ENCODE measurements at regions not wholly inside any gene's neighbourhood (a gene's known extent, or its start where the extent isn't known, plus 50 kb on each side); places are given as distances from the start of the nearest gene placed in this dataset.

- TF ChIP-seq, protein P1, sequence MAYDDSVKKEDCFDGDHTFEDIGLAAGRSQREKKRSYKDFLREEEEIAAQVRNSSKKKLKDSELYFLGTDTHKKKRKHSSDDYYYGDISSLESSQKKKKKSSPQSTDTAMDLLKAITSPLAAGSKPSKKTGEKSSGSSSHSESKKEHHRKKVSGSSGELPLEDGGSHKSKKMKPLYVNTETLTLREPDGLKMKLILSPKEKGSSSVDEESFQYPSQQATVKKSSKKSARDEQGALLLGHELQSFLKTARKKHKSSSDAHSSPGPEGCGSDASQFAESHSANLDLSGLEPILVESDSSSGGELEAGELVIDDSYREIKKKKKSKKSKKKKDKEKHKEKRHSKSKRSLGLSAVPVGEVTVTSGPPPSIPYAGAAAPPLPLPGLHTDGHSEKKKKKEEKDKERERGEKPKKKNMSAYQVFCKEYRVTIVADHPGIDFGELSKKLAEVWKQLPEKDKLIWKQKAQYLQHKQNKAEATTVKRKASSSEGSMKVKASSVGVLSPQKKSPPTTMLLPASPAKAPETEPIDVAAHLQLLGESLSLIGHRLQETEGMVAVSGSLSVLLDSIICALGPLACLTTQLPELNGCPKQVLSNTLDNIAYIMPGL (CRISPR knock-in tag; IDR thresholded peaks at IDR 0.05; ENCODE audit: borderline replicate concordance), result no peak
These were observed 81.6 kb upstream of the ZNF521 start (continued) for GRCh38 chr18:25433590-25433989.

DNA sequence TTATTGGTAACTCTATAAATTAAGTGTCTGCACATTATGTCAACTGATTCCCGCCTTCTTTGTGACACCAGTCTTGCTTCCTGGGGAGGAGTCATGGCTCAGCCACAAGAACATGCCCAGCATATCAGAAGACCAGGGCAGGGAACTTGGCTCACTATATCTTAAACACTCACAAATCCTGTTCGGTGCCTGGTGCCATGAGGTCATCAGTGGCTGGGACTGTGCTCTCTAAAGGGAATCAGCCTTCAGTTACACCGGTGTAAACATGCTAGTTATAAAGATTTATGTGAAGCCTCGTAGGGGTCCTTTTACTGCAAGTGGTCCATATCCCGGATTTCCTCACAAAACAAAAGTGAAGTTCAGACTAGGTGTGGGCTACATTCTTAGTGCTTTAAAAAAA is 73.1 kb upstream of the ZNF521 start:
- Histone ChIP-seq H3K9me3 (no peaks in the 10 kb centered on the region), H3K4me3 (no peak overlapping the region), H3K4me1 (no peaks in the 10 kb centered on the region), H3K4me2 (no peak overlapping the region), H3K27ac (no peak overlapping the region)
- ATAC-seq (no peak), DNase-seq (ENCODE audit: low read depth in 1 of 2, low spot score in 1 of 2) (no peak), FAIRE-seq (no peak)
- CTCF ChIA-PET, result no interaction called here
- POLR2A ChIA-PET, result no interaction called here
- 3% methylated on average over 5 of the region's 5 CpGs for WGBS (ENCODE audit: missing lambda C conversion rate)
- TF ChIP-seq BHLHE40 (IDR thresholded peaks at IDR 0.05; ENCODE audit: low read depth, low read length), result no peak
- TF ChIP-seq HES2 (IDR thresholded peaks at IDR 0.05), result no peak
- no peak for TF ChIP-seq EHMT2 (IDR thresholded peaks at IDR 0.05; ENCODE audit: low read depth)
- no peak for TF ChIP-seq ZSCAN20 (CRISPR knock-in tag; IDR thresholded peaks at IDR 0.05)
- no peak for TF ChIP-seq FOXS1 (CRISPR knock-in tag; IDR thresholded peaks at IDR 0.05)
- no peak for TF ChIP-seq ZC3H11A (IDR thresholded peaks at IDR 0.05)
- no peak for TF ChIP-seq MAFK (IDR thresholded peaks at IDR 0.05; ENCODE audit: partially characterized antibody)
- TF ChIP-seq FOSB (CRISPR knock-in tag; IDR thresholded peaks at IDR 0.05), result no peak
- TF ChIP-seq, protein P1 (CRISPR knock-in tag; IDR thresholded peaks at IDR 0.05; ENCODE audit: borderline replicate concordance), result no peak
- TF ChIP-seq NFE2L2 (conservative IDR thresholded peaks at IDR 0.05; ENCODE audit: low read length), result no peak
- no peak for TF ChIP-seq PBX3 (IDR thresholded peaks at IDR 0.05)
- TF ChIP-seq MAZ (IDR thresholded peaks at IDR 0.05; ENCODE audit: borderline replicate concordance, low read depth, low read length), result no peak
- no peak for TF ChIP-seq CHD2 (IDR thresholded peaks at IDR 0.05; ENCODE audit: low read length, partially characterized antibody)
- TF ChIP-seq GATA3 (IDR thresholded peaks at IDR 0.05; ENCODE audit: borderline replicate concordance), result no peak
- no peak for TF ChIP-seq MYC (IDR thresholded peaks at IDR 0.05; ENCODE audit: borderline replicate concordance, low read length)
- no peak for TF ChIP-seq JUNB (IDR thresholded peaks at IDR 0.05)
- no peak for TF ChIP-seq EP300 (IDR thresholded peaks at IDR 0.05)
- TF ChIP-seq POLR2A (IDR thresholded peaks at IDR 0.05; ENCODE audit: low read length), result no peak

DNA sequence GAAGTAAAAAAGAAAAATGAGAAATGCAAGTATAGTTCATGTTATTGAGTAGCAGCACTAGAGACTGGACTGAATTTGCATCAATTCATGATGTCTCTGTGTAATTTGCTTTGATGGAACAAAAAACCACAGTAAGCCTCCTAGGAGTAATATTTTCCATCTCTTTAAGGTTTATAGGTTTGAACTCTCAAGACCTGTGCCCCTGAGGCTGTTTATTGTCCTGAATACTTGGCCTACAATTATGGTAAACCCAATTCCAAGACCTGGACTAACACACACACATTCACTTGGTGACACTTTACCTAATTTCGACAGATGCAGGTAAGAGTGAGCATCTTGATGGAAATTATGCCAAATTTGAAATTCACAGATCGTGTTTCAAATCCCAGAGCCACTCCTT is 71.8 kb upstream of the ZNF521 start:
- ATAC-seq, result no peak
- no peak for DNase-seq (ENCODE audit: low read depth in 1 of 2, low spot score in 1 of 2)
- no peak overlapping the region for H3K27ac ChIP-seq
- H3K4me3 ChIP-seq, result no peak overlapping the region
- ChIA-PET CTCF (no interaction called here), POLR2A (no interaction called here)
- no peaks in the 10 kb centered on the region for H3K9me3 ChIP-seq
- FAIRE-seq, result no peak
- H3K4me2 ChIP-seq, result no peak overlapping the region
- TF ChIP-seq ESRRA (IDR thresholded peaks at IDR 0.05; ENCODE audit: borderline replicate concordance, low read length), result no peak
- no peaks in the 10 kb centered on the region for H3K4me1 ChIP-seq
- 3% methylated on average over 2 of the region's 2 CpGs for WGBS (ENCODE audit: missing lambda C conversion rate)

DNA sequence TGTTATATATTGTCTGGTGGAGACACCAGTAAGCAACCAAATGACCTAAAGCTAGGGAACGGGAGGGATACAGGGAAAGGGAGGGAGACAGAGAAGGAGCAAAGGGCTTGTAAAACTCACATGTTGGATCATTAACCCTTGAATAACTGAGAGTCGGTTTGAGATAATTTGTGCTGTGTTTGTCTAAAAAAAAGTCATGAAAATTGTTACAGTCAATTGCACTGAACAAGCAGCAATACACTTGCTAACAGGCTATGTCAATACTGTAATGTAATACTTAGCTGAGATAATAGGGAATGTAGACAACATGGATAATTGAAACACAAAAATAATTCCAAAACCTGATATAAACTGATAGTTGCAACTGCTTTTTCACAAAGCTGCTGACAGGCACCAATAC is 71.3 kb upstream of the ZNF521 start:
- CTCF ChIA-PET, result no interaction called here
- WGBS (ENCODE audit: missing lambda C conversion rate), result 0% methylated on average over 2 of the region's 2 CpGs
- FAIRE-seq (no peak), ATAC-seq (no peak), DNase-seq (ENCODE audit: low read depth in 1 of 2, low spot score in 1 of 2) (no peak)
- Histone ChIP-seq H3K4me2 (no peak overlapping the region), H3K9me3 (no peaks in the 10 kb centered on the region), H3K4me3 (no peak overlapping the region), H3K27ac (no peak overlapping the region), H3K4me1 (no peaks in the 10 kb centered on the region)
- POLR2A ChIA-PET, result no interaction called here
- TF ChIP-seq HOXA7 (CRISPR knock-in tag; IDR thresholded peaks at IDR 0.05), result no peak
- TF ChIP-seq PBX3 (IDR thresholded peaks at IDR 0.05), result no peak
- TF ChIP-seq BHLHE40 (IDR thresholded peaks at IDR 0.05; ENCODE audit: low read depth, low read length), result no peak
- no peak for TF ChIP-seq GATA3 (IDR thresholded peaks at IDR 0.05; ENCODE audit: borderline replicate concordance)

All from A549 (cell line).